ENCODE measurements at regions not wholly inside any gene's neighbourhood (a gene's known extent, or its start where the extent isn't known, plus 50 kb on each side); places are given as distances from the start of the nearest gene placed in this dataset.
"Not testable (repeated sequence)": the region's sequence is repeated elsewhere in the genome, so short reads cannot be mapped to it uniquely, and the experiment has no call there.

- Mint-ChIP-seq H3K4me3 (no peak overlapping the region), H3K4me1 (no peaks in the 10 kb centered on the region), H3K27me3 (no peaks in the 10 kb centered on the region), H3K36me3 (no peaks in the 10 kb centered on the region), H3K27ac (no peak overlapping the region), H3K9me3 (peaks cover 0 to 14% (median 4%) of the 10 kb centered on the region in 11 donors)
- Histone ChIP-seq H3K4me3 (ENCODE audit: low read length) (no peak overlapping the region), H3K27me3 (ENCODE audit: control insufficient read depth in 2 of 2, insufficient read depth in 2 of 2, low read length in 2 of 2) (no peaks in the 10 kb centered on the region), H3K9me3 (ENCODE audit: control insufficient read depth in 2 of 3, low read length in 3 of 3) (no peaks in the 10 kb centered on the region), H3K36me3 (ENCODE audit: control insufficient read depth in 2 of 3, insufficient read depth in 3 of 3, low read length in 3 of 3) (no peaks in the 10 kb centered on the region), H3K4me1 (ENCODE audit: control insufficient read depth in 2 of 2, insufficient read depth in 2 of 2, low read length in 2 of 2) (no peaks in the 10 kb centered on the region), H3K27ac (ENCODE audit: low read depth, low read length) (no peak overlapping the region)
- ChIA-PET CTCF (no interaction called here), POLR2A (no interaction called here)
- ATAC-seq (no peak), DNase-seq (no peak)
- intact Hi-C loops (cut with micrococcal nuclease): no loop called here
Measured at GRCh38 chr11:42412590-42412989, 899.2 kb upstream of the API5 start.

GRCh38 chr11:42417691-42418090, 894.1 kb upstream of the API5 start:
- intact Hi-C loops (cut with micrococcal nuclease): no loop called here
- no peak overlapping the region for H3K4me3 ChIP-seq (ENCODE audit: low read length)
- Mint-ChIP-seq H3K36me3 (no peaks in the 10 kb centered on the region), H3K4me3 (no peak overlapping the region), H3K4me1 (no peaks in the 10 kb centered on the region), H3K27me3 (no peaks in the 10 kb centered on the region), H3K27ac (no peak overlapping the region), H3K9me3 (peaks cover 0 to 11% (median 3%) of the 10 kb centered on the region in 11 donors)
- POLR2A ChIA-PET: no interaction called here
- ATAC-seq (no peak), DNase-seq (no peak)
- H3K27me3 ChIP-seq (ENCODE audit: control insufficient read depth in 2 of 2, insufficient read depth in 2 of 2, low read length in 2 of 2): no peaks in the 10 kb centered on the region
- CTCF ChIA-PET: no interaction called here
- no peaks in the 10 kb centered on the region for H3K9me3 ChIP-seq (ENCODE audit: control insufficient read depth in 2 of 3, low read length in 3 of 3)
- H3K4me1 ChIP-seq (ENCODE audit: control insufficient read depth in 2 of 2, insufficient read depth in 2 of 2, low read length in 2 of 2): no peaks in the 10 kb centered on the region
- H3K36me3 ChIP-seq (ENCODE audit: control insufficient read depth in 2 of 3, insufficient read depth in 3 of 3, low read length in 3 of 3): no peaks in the 10 kb centered on the region
- no peak overlapping the region for H3K27ac ChIP-seq (ENCODE audit: low read depth, low read length)

GRCh38 chr11:42422090-42422489, 889.7 kb upstream of the API5 start:
- H3K27me3 Mint-ChIP-seq: no peaks in the 10 kb centered on the region
- DNase-seq (no peak), ATAC-seq (no peak)
- H3K4me3 Mint-ChIP-seq: no peak overlapping the region
- H3K9me3 ChIP-seq (ENCODE audit: control insufficient read depth in 2 of 3, low read length in 3 of 3): no peaks in the 10 kb centered on the region
- no peaks in the 10 kb centered on the region for H3K4me1 ChIP-seq (ENCODE audit: control insufficient read depth in 2 of 2, insufficient read depth in 2 of 2, low read length in 2 of 2)
- H3K36me3 ChIP-seq (ENCODE audit: control insufficient read depth in 2 of 3, insufficient read depth in 3 of 3, low read length in 3 of 3): no peaks in the 10 kb centered on the region
- no peak overlapping the region for H3K27ac ChIP-seq (ENCODE audit: low read depth, low read length)
- H3K9me3 Mint-ChIP-seq: peaks cover 0 to 11% (median 3%) of the 10 kb centered on the region in 11 donors
- H3K4me3 ChIP-seq (ENCODE audit: low read length): no peak overlapping the region
- H3K27ac Mint-ChIP-seq: no peak overlapping the region
- CTCF ChIA-PET: no interaction called here
- H3K36me3 Mint-ChIP-seq: no peaks in the 10 kb centered on the region
- H3K27me3 ChIP-seq (ENCODE audit: control insufficient read depth in 2 of 2, insufficient read depth in 2 of 2, low read length in 2 of 2): no peaks in the 10 kb centered on the region
- intact Hi-C loops (cut with micrococcal nuclease): no loop called here
- POLR2A ChIA-PET: no interaction called here
- H3K4me1 Mint-ChIP-seq: no peaks in the 10 kb centered on the region

- not testable (repeated sequence) for H3K27ac Mint-ChIP-seq
Measured at GRCh38 chr11:42434911-42435310, 876.9 kb upstream of the API5 start.

GRCh38 chr11:42444406-42444805, 867.4 kb upstream of the API5 start:
- H3K4me3 ChIP-seq (ENCODE audit: low read length): no peak overlapping the region
- no peak for DNase-seq
- intact Hi-C loops (cut with micrococcal nuclease): no loop called here
- no peaks in the 10 kb centered on the region for H3K4me1 Mint-ChIP-seq
- no peak overlapping the region for H3K4me3 Mint-ChIP-seq
- H3K27me3 Mint-ChIP-seq: no peaks in the 10 kb centered on the region
- no peaks in the 10 kb centered on the region for H3K36me3 Mint-ChIP-seq
- CTCF ChIA-PET: no interaction called here
- POLR2A ChIA-PET: no interaction called here
- H3K4me1 ChIP-seq (ENCODE audit: control insufficient read depth in 2 of 2, insufficient read depth in 2 of 2, low read length in 2 of 2): no peaks in the 10 kb centered on the region
- no peaks in the 10 kb centered on the region for H3K9me3 ChIP-seq (ENCODE audit: control insufficient read depth in 2 of 3, low read length in 3 of 3)
- H3K36me3 ChIP-seq (ENCODE audit: control insufficient read depth in 2 of 3, insufficient read depth in 3 of 3, low read length in 3 of 3): no peaks in the 10 kb centered on the region
- no peaks in the 10 kb centered on the region for H3K27me3 ChIP-seq (ENCODE audit: control insufficient read depth in 2 of 2, insufficient read depth in 2 of 2, low read length in 2 of 2)
- no peak overlapping the region for H3K27ac Mint-ChIP-seq
- ATAC-seq: no peak
- peaks cover 4 to 38% (median 12%) of the 10 kb centered on the region in 11 donors for H3K9me3 Mint-ChIP-seq
- H3K27ac ChIP-seq (ENCODE audit: low read depth, low read length): no peak overlapping the region

More at GRCh38 chr11:42434911-42435310, 876.9 kb upstream of the API5 start:
- H3K4me1 ChIP-seq (ENCODE audit: control insufficient read depth in 2 of 2, insufficient read depth in 2 of 2, low read length in 2 of 2); H3K9me3 ChIP-seq (ENCODE audit: control insufficient read depth in 2 of 3, low read length in 3 of 3); H3K27me3 Mint-ChIP-seq; CTCF ChIA-PET; H3K4me1 Mint-ChIP-seq; H3K36me3 Mint-ChIP-seq; H3K4me3 ChIP-seq (ENCODE audit: low read length); intact Hi-C loops (cut with micrococcal nuclease); ATAC-seq; H3K27ac ChIP-seq (ENCODE audit: low read depth, low read length); H3K36me3 ChIP-seq (ENCODE audit: control insufficient read depth in 2 of 3, insufficient read depth in 3 of 3, low read length in 3 of 3); H3K27me3 ChIP-seq (ENCODE audit: control insufficient read depth in 2 of 2, insufficient read depth in 2 of 2, low read length in 2 of 2); DNase-seq; H3K4me3 Mint-ChIP-seq; POLR2A ChIA-PET: not testable (repeated sequence)
- peaks cover 5 to 21% (median 11%) of the 10 kb centered on the region in 11 donors for H3K9me3 Mint-ChIP-seq

- intact Hi-C loops (cut with micrococcal nuclease): no loop called here
- Histone ChIP-seq H3K9me3 (ENCODE audit: control insufficient read depth in 2 of 3, low read length in 3 of 3) (no peaks in the 10 kb centered on the region), H3K27ac (ENCODE audit: low read depth, low read length) (no peak overlapping the region), H3K4me3 (ENCODE audit: low read length) (no peak overlapping the region), H3K36me3 (ENCODE audit: control insufficient read depth in 2 of 3, insufficient read depth in 3 of 3, low read length in 3 of 3) (no peaks in the 10 kb centered on the region), H3K27me3 (ENCODE audit: control insufficient read depth in 2 of 2, insufficient read depth in 2 of 2, low read length in 2 of 2) (no peaks in the 10 kb centered on the region), H3K4me1 (ENCODE audit: control insufficient read depth in 2 of 2, insufficient read depth in 2 of 2, low read length in 2 of 2) (no peaks in the 10 kb centered on the region)
- POLR2A ChIA-PET: no interaction called here
- DNase-seq (no peak), ATAC-seq (no peak)
- no peak overlapping the region for H3K27ac Mint-ChIP-seq
- CTCF ChIA-PET: no interaction called here
- no peaks in the 10 kb centered on the region for H3K36me3 Mint-ChIP-seq
- no peaks in the 10 kb centered on the region for H3K27me3 Mint-ChIP-seq
- peaks cover 2 to 13% (median 6%) of the 10 kb centered on the region in 11 donors for H3K9me3 Mint-ChIP-seq
- no peak overlapping the region for H3K4me3 Mint-ChIP-seq
- no peaks in the 10 kb centered on the region for H3K4me1 Mint-ChIP-seq
Measured at GRCh38 chr11:42462558-42463310, 849.1 kb upstream of the API5 start.

GRCh38 chr11:42465623-42466022, 846.2 kb upstream of the API5 start:
- DNase-seq (no peak), ATAC-seq (no peak)
- H3K9me3 ChIP-seq (ENCODE audit: control insufficient read depth in 2 of 3, low read length in 3 of 3): no peaks in the 10 kb centered on the region
- no peaks in the 10 kb centered on the region for H3K27me3 ChIP-seq (ENCODE audit: control insufficient read depth in 2 of 2, insufficient read depth in 2 of 2, low read length in 2 of 2)
- POLR2A ChIA-PET: no interaction called here
- Mint-ChIP-seq H3K27me3 (no peaks in the 10 kb centered on the region), H3K4me1 (no peaks in the 10 kb centered on the region), H3K9me3 (peaks cover 2 to 16% (median 8%) of the 10 kb centered on the region in 11 donors), H3K36me3 (no peaks in the 10 kb centered on the region), H3K27ac (no peak overlapping the region), H3K4me3 (no peak overlapping the region)
- H3K4me3 ChIP-seq (ENCODE audit: low read length): no peak overlapping the region
- CTCF ChIA-PET: no interaction called here
- no peaks in the 10 kb centered on the region for H3K36me3 ChIP-seq (ENCODE audit: control insufficient read depth in 2 of 3, insufficient read depth in 3 of 3, low read length in 3 of 3)
- H3K27ac ChIP-seq (ENCODE audit: low read depth, low read length): no peak overlapping the region
- H3K4me1 ChIP-seq (ENCODE audit: control insufficient read depth in 2 of 2, insufficient read depth in 2 of 2, low read length in 2 of 2): no peaks in the 10 kb centered on the region
- intact Hi-C loops (cut with micrococcal nuclease): no loop called here

Measured in naive thymus-derived CD4-positive, alpha-beta T cell (primary cell).